Liver (tissue), 8 donors: ENCODE measurements at regions not wholly inside any gene's neighbourhood (a gene's known extent, or its start where the extent isn't known, plus 50 kb on each side); places are given as distances from the start of the nearest gene placed in this dataset.
A peak's percentile ranks its signal among the peaks of the same experiment; 100 is the strongest.

Experiments
- DNase-seq: peaks from one replicate; pipeline ENCODE4 v3.0.0-alpha.2; 2017; ENCODE audit warnings: low spot score
- H3K27ac ChIP-seq, 2 donors: one replicate each; pipeline ENCODE4 v1.7.0; 2013; ENCODE audit warnings: inconsistent platforms in 2 of 2, low read length in 2 of 2, control low read depth in 1 of 2, low read depth in 1 of 2, mild to moderate bottlenecking in 1 of 2
- H3K27me3 ChIP-seq, 4 donors: one replicate each; pipeline versions ENCODE4 v1.6.1 to v1.7.0; 2013; ENCODE audit warnings: low read length in 3 of 4, inconsistent platforms in 1 of 4, mild to moderate bottlenecking in 1 of 4, moderate library complexity in 1 of 4; ENCODE audit not compliant: control insufficient read depth in 4 of 4, insufficient read depth in 4 of 4
- H3K36me3 ChIP-seq, 4 donors: one replicate each; pipeline versions ENCODE4 v1.6.1 to v1.7.0; 2013; ENCODE audit warnings: low read length in 3 of 4, mild to moderate bottlenecking in 3 of 4, low read depth in 1 of 4, moderate library complexity in 1 of 4; ENCODE audit not compliant: control insufficient read depth in 4 of 4, insufficient read depth in 3 of 4
- H3K4me1 ChIP-seq, 4 donors: one replicate each; pipeline versions ENCODE4 v1.6.1 to v1.7.0; 2013; ENCODE audit warnings: low read length in 3 of 4, mild to moderate bottlenecking in 3 of 4, moderate library complexity in 1 of 4; ENCODE audit not compliant: control insufficient read depth in 4 of 4, insufficient read depth in 4 of 4
- H3K4me3 ChIP-seq, 3 donors: one replicate each; pipeline versions ENCODE4 v1.6.1 to v1.7.0; 2013; ENCODE audit warnings: low read length in 3 of 3, control low read depth in 1 of 3, low read depth in 1 of 3, mild to moderate bottlenecking in 1 of 3
- H3K9ac ChIP-seq, 2 donors: one replicate each; pipeline ENCODE4 v1.7.0; 2013; ENCODE audit warnings: low read length in 2 of 2, mild to moderate bottlenecking in 2 of 2, moderate library complexity in 2 of 2, control low read depth in 1 of 2, low read depth in 1 of 2
- H3K9me3 ChIP-seq, 4 donors: one replicate each; pipeline versions ENCODE4 v1.6.1 to v1.7.0; 2013; ENCODE audit warnings: low read length in 3 of 4; ENCODE audit not compliant: control insufficient read depth in 4 of 4
- ATF3 ChIP-seq: IDR thresholded peaks from 2 replicates; pipeline ENCODE4 v1.6.1; 2016; ENCODE audit warnings: antibody characterized with exemption
- CTCF ChIP-seq: fragments of 150-350 bp; IDR thresholded peaks from 2 replicates; pipeline ENCODE4 v1.5.1; 2017; ENCODE audit warnings: improper control_type of control experiment, low read depth, low read length; ENCODE audit not compliant: missing input control
- EGR1 ChIP-seq, 2 donors: IDR thresholded peaks; 2 replicates each; pipeline ENCODE4 v1.6.1; 2016 to 2018; ENCODE audit warnings: antibody characterized with exemption in 2 of 2, low read depth in 2 of 2
- FOXA1 ChIP-seq: IDR thresholded peaks from 2 replicates; pipeline ENCODE4 v1.6.1; 2016; ENCODE audit warnings: antibody characterized with exemption
- FOXA2 ChIP-seq: IDR thresholded peaks from 2 replicates; pipeline ENCODE4 v1.6.1; 2016; ENCODE audit warnings: antibody characterized with exemption
- GABPA ChIP-seq, 2 donors: IDR thresholded peaks in 1 of 2; conservative IDR thresholded peaks in 1 of 2; 2 replicates each; pipeline ENCODE4 v1.6.1; 2016; ENCODE audit warnings: antibody characterized with exemption in 2 of 2, mild to moderate bottlenecking in 1 of 2, moderate library complexity in 1 of 2
- HNF4G ChIP-seq: IDR thresholded peaks from 2 replicates; pipeline ENCODE4 v1.6.1; 2016; ENCODE audit warnings: antibody characterized with exemption
- JUND ChIP-seq, 2 donors: IDR thresholded peaks; 2 replicates each; pipeline ENCODE4 v1.6.1; 2016; ENCODE audit warnings: antibody characterized with exemption in 2 of 2
- NR2F2 ChIP-seq: IDR thresholded peaks from 2 replicates; pipeline ENCODE4 v1.6.1; 2016; ENCODE audit warnings: antibody characterized with exemption
- RAD21 ChIP-seq, 2 donors: IDR thresholded peaks; 2 replicates each; pipeline ENCODE4 v1.6.1; 2016; ENCODE audit warnings: antibody characterized with exemption in 2 of 2, mild to moderate bottlenecking in 2 of 2
- REST ChIP-seq: IDR thresholded peaks from 2 replicates; pipeline ENCODE4 v1.6.1; 2016; ENCODE audit warnings: antibody characterized with exemption, mild to moderate bottlenecking
- RXRA ChIP-seq, 2 donors: IDR thresholded peaks; 2 replicates each; pipeline ENCODE4 v1.6.1; 2017 to 2018; ENCODE audit warnings: antibody characterized with exemption in 2 of 2, mild to moderate bottlenecking in 1 of 2
- SP1 ChIP-seq: IDR thresholded peaks from 2 replicates; pipeline ENCODE4 v1.6.1; 2018; ENCODE audit warnings: antibody characterized with exemption, mild to moderate bottlenecking
- TAF1 ChIP-seq: conservative IDR thresholded peaks from 2 replicates; pipeline ENCODE4 v1.6.1; 2016; ENCODE audit warnings: antibody characterized with exemption, mild to moderate bottlenecking
- YY1 ChIP-seq: IDR thresholded peaks from 2 replicates; pipeline ENCODE4 v1.6.1; 2016; ENCODE audit warnings: antibody characterized with exemption, mild to moderate bottlenecking
- ZBTB33 ChIP-seq: IDR thresholded peaks from 2 replicates; pipeline ENCODE4 v1.6.1; 2016; ENCODE audit warnings: antibody characterized with exemption
- WGBS: extraction: QIAGEN DNeasy Blood & Tissue Kit; methylation state at CpG from one replicate; pipeline ENCODE4 v1.1.7; 2013; 5-methylcytosine and 5-hydroxymethylcytosine counted together
- donor health status: healthy.
- donor health status: healthy.
- donor health status: healthy.
- donor health status: healthy.
- donor health status: healthy.

GRCh38 chr5:88142636-88142885, 126.1 kb downstream of the TMEM161B start:
- Histone ChIP-seq H3K9me3 (no peaks in the 10 kb centered on the region), H3K27me3 (no peaks in the 10 kb centered on the region), H3K4me3 (peak overlapping the region; percentile 56 to 77 (median 70)), H3K9ac (peak overlapping the region in 1 of 2 donors; percentile 31), H3K4me1 (peaks cover 3 to 41% (median 30%) of the 10 kb centered on the region in 4 donors), H3K27ac (no peak overlapping the region), H3K36me3 (no peaks in the 10 kb centered on the region)
- no peak for DNase-seq
- 9% methylated on average over 2 of the region's 2 CpGs for WGBS
- TF ChIP-seq TAF1 (no peak), CTCF (no peak), SP1 (no peak), RAD21 (IDR thresholded peaks at IDR 0.05) (no peak), FOXA1 (no peak), EGR1 (IDR thresholded peaks at IDR 0.05; ENCODE audit: low read depth in 2 of 2) (no peak), JUND (IDR thresholded peaks at IDR 0.05) (no peak), HNF4G (no peak), GABPA (IDR thresholded peaks at IDR 0.05 in 1 of 2, conservative IDR thresholded peaks at IDR 0.05 in 1 of 2) (no peak), FOXA2 (no peak), REST (no peak)

GRCh38 chr5:88140856-88141752, 127.5 kb downstream of the TMEM161B start:
- Histone ChIP-seq H3K9me3 (no peaks in the 10 kb centered on the region), H3K27me3 (no peaks in the 10 kb centered on the region), H3K4me3 (peak overlapping the region; percentile 55 to 94 (median 56)), H3K4me1 (peaks cover 3 to 40% (median 30%) of the 10 kb centered on the region in 4 donors), H3K27ac (peak overlapping the region in 1 of 2 donors; percentile 49), H3K36me3 (no peaks in the 10 kb centered on the region), H3K9ac (peak overlapping the region; percentile 30 to 83)
- under 1% methylated on average over 49 of the region's 49 CpGs for WGBS
- peak; percentile 90 for DNase-seq
- TF ChIP-seq GABPA (IDR thresholded peaks at IDR 0.05 in 1 of 2, conservative IDR thresholded peaks at IDR 0.05 in 1 of 2) (peak; percentile 34 to 70), RXRA (IDR thresholded peaks at IDR 0.05) (peak in 1 of 2 donors; percentile 36), CTCF (peak; percentile 90), SP1 (peak; percentile 74), REST (peak; percentile 45), YY1 (peak; percentile 49), RAD21 (IDR thresholded peaks at IDR 0.05) (peak; percentile 45 to 63), TAF1 (no peak), FOXA2 (no peak), HNF4G (no peak), ZBTB33 (no peak), NR2F2 (no peak), ATF3 (no peak), FOXA1 (no peak), JUND (IDR thresholded peaks at IDR 0.05) (no peak), EGR1 (IDR thresholded peaks at IDR 0.05; ENCODE audit: low read depth in 2 of 2) (peak; percentile 66 to 85)
